Tibial nerve (tissue), 4 donors: ENCODE measurements at regions not wholly inside any gene's neighbourhood (a gene's known extent, or its start where the extent isn't known, plus 50 kb on each side); places are given as distances from the start of the nearest gene placed in this dataset.

ENCODE experiments used
- CTCF ChIP-seq, 5 experiments: fragments of 200-600 bp in 3 of 5; fragments of 450-650 bp in 2 of 5; sonication (generic) in 3 of 5; IDR thresholded peaks; one replicate each; pipeline ENCODE4 v1.5.1; 2016 to 2019; ENCODE audit warnings: antibody characterized with exemption in 5 of 5, mild to moderate bottlenecking in 3 of 5, moderate library complexity in 2 of 5
- EP300 ChIP-seq, 2 donors: sonication (generic); formaldehyde crosslinking; IDR thresholded peaks; one replicate each; pipeline ENCODE4 v1.6.1; 2017; ENCODE audit warnings: antibody characterized with exemption in 2 of 2, mild to moderate bottlenecking in 1 of 2
- POLR2A ChIP-seq, 2 donors: fragments of 450-650 bp; IDR thresholded peaks; one replicate each; pipeline ENCODE4 v1.6.1; 2017; ENCODE audit warnings: antibody characterized with exemption in 2 of 2, mild to moderate bottlenecking in 2 of 2, moderate library complexity in 2 of 2

- TF ChIP-seq CTCF (IDR thresholded peaks at IDR 0.05), result no peak
- TF ChIP-seq POLR2A (IDR thresholded peaks at IDR 0.05), result no peak
- TF ChIP-seq EP300 (IDR thresholded peaks at IDR 0.05), result no peak
These were observed 81.2 kb downstream of the CXXC4 start for GRCh38 chr4:104413487-104413886.
